GM23338 (cell line): ENCODE measurements at regions not wholly inside any gene's neighbourhood (a gene's known extent, or its start where the extent isn't known, plus 50 kb on each side); places are given as distances from the start of the nearest gene placed in this dataset.

ENCODE experiments used
- EZH2 ChIP-seq: fragments of 200-600 bp; sonication (generic); IDR thresholded peaks from one replicate; pipeline ENCODE4 v1.8.0; 2017; ENCODE audit warnings: antibody characterized with exemption, mild to moderate bottlenecking, low read depth; ENCODE audit not compliant: unreplicated experiment
- POLR2AphosphoS5 ChIP-seq: IDR thresholded peaks from 2 replicates; pipeline ENCODE4 v1.6.1; 2016; ENCODE audit warnings: antibody characterized with exemption, low read depth
- REST ChIP-seq: IDR thresholded peaks from one replicate; pipeline ENCODE4 v1.6.1; 2018; ENCODE audit warnings: antibody characterized with exemption; ENCODE audit not compliant: unreplicated experiment
- TF ChIP-seq, protein P1 (sequence below), 2 experiments: fragments of 200-600 bp in 1 of 2; sonication (generic) in 1 of 2; conservative IDR thresholded peaks; 2 replicates each; pipeline versions ENCODE4 v1.5.1 to v1.6.1; 2016 to 2017; ENCODE audit warnings: antibody characterized with exemption in 2 of 2, low read depth in 2 of 2, mild to moderate bottlenecking in 2 of 2, moderate library complexity in 1 of 2

GRCh38 chr10:3537518-3537917 is 247.5 kb downstream of the KLF6 start:
- TF ChIP-seq, protein P1, sequence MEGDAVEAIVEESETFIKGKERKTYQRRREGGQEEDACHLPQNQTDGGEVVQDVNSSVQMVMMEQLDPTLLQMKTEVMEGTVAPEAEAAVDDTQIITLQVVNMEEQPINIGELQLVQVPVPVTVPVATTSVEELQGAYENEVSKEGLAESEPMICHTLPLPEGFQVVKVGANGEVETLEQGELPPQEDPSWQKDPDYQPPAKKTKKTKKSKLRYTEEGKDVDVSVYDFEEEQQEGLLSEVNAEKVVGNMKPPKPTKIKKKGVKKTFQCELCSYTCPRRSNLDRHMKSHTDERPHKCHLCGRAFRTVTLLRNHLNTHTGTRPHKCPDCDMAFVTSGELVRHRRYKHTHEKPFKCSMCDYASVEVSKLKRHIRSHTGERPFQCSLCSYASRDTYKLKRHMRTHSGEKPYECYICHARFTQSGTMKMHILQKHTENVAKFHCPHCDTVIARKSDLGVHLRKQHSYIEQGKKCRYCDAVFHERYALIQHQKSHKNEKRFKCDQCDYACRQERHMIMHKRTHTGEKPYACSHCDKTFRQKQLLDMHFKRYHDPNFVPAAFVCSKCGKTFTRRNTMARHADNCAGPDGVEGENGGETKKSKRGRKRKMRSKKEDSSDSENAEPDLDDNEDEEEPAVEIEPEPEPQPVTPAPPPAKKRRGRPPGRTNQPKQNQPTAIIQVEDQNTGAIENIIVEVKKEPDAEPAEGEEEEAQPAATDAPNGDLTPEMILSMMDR (conservative IDR thresholded peaks at IDR 0.05; ENCODE audit: low read depth in 2 of 2): no peak
- no peak for TF ChIP-seq EZH2
- no peak for TF ChIP-seq POLR2AphosphoS5
- TF ChIP-seq REST: no peak
